Brain pericyte (primary cell): ENCODE measurements at regions not wholly inside any gene's neighbourhood (a gene's known extent, or its start where the extent isn't known, plus 50 kb on each side); places are given as distances from the start of the nearest gene placed in this dataset.

ENCODE experiments used
- DNase-seq: peaks from one replicate; pipeline ENCODE4 v3.0.0-alpha.2; 2012; ENCODE audit warnings: low read depth, low spot score

DNA sequence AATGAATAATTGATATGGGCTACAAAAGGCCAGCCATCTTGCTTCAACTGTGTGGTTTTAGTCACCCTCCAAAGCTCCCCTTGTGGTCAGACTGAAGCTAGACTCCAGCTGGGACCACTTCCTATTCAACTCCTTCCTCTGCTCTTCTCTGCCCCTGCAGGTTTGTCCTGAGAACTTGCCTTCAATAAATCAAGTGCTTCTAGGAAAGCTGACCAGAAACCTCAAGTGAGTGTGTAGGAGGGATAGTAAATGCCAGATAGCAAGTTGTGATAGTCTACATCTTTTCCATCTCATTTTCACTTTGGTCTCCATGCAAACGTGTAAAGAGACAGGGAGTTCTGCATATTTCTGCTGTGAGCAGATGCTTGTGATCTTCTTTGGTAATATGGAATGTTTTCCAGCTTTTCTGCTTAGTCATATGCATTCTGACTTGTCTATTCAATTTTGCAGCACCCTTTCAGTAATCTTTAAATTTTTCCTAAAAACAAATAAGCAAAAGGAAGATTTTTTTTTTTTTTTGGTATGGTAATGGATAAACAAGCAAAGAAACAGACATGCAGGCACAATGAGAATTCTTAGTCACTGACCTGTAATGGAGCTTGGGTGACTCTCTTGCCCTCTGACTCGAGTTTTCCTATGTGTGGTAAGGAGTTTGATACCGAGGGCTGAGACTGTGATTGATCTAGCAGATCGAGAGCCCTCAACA lies 201.3 kb upstream of the BTBD3 start:
- DNase-seq, result peak; percentile 8

DNA sequence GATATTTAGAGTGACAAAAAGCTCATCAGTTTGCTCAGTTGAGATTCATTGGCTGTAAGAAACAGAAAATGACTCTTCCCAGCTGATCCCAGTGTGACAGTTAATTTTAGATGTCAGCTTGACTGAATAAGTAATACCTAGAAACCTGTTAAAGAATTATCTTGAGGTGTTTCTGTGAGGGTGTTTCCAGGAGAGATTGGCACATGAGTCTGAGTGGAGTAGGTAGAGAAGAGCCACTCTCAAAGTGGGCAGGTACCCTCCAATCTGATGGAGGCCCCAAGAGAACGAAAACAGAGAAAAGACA lies 200.8 kb upstream of the BTBD3 start:
- DNase-seq, result no peak

GRCh38 chr20:11717562-11717961 lies 200.1 kb upstream of the BTBD3 start:
- DNase-seq, result no peak

GRCh38 chr20:11718474-11719094 lies 199.1 kb upstream of the BTBD3 start:
- no peak for DNase-seq

GRCh38 chr20:11719153-11719552 lies 198.5 kb upstream of the BTBD3 start:
- no peak for DNase-seq

DNA sequence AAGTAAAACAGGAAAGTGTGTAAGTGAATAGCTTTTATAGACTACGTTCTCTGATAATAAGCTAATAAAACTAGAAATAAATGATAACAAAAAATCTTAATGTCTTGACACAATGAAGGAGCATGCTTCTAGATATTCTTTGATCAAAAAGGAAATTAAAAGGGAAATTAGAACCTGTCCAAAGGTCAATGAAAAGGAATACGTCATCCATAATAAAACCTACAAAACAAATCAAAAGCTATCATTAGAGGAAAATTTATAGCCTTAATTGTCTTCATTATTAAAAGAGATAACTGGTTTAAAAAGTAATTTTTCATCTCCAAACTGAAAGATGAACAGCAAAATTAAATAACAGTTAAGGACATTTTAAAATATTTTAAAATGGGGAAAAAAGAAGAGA lies 196.3 kb upstream of the BTBD3 start:
- DNase-seq, result no peak

GRCh38 chr20:11724097-11724496 lies 193.6 kb upstream of the BTBD3 start:
- no peak for DNase-seq

DNA sequence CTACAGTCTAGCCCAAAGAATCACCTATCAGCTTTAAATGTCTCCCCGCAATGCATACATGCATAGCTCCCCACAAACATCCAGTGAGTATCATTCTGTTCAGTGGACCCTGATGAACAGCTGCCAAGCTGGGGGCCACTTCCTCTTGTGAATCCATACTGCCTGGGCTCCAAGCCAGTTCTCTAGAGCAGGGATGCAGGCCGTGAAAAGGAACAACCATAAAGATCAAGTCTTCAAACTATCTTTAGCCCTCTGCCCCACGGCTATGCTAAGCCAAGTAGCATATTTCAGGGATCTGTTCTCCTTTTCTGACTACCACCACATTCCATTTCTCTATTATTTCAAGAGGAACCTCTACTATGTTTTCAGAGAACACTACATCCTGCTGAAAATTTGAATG lies 191.7 kb upstream of the BTBD3 start:
- no peak for DNase-seq

DNA sequence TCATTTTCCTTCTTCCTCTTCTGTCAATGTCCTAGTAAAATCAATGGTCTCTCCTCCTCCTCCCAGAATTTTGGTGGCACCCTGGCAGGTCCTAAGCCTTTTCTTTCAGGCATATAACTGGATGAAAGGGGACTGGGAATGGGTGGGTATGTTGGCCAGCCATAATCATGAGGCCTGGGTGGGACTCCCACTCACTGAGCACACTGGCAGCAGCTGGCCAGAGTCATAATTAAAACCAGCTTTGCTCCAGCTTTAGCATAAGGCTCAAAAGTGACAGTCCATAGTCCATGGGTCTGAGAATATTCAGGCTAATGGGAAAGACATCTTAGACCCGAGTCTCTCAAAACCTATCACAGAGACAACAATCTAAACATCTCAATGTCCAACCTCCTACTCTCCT lies 190.0 kb upstream of the BTBD3 start:
- DNase-seq, result no peak

DNA sequence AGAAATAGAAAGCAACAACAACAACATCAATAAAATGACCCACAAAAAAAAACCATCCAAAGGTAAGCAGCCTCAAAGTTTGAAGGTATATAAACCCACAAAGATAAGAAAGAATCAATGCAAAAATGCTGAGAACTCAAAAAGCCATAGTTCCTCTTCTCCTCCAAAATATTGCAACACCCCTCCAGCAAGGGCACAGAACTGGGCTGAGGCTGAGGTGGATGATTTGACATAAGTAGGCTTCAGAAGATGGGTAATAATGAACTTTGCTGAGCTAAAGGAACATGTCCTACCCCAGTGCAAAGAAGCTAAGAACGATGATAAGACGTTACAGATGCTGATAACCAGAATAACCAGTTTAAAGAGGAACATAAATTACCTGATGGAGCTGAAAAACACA lies 188.8 kb upstream of the BTBD3 start:
- no peak for DNase-seq

- no peak for DNase-seq
These were observed 187.9 kb upstream of the BTBD3 start for GRCh38 chr20:11729806-11730205.

DNA sequence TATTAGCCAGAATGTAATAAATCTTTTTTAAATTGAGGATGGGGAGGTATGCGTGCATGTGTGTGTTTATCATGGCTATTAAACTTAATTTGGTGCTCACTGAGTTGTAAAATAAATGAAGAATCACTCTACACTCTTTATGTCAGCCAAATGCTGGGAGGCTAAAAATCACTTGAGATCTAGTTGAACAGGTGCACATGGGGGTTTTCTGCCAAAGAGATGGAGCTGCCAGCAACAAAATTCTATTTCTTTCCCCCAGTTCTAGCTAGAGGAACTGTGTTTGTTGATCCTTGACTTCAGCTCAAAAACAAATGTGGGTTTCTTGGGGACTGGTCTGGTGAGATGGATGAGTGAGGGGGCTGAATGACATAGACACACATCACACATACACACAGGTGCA lies 183.3 kb upstream of the BTBD3 start:
- no peak for DNase-seq

GRCh38 chr20:11738852-11739251 lies 178.8 kb upstream of the BTBD3 start:
- DNase-seq, result no peak

DNA sequence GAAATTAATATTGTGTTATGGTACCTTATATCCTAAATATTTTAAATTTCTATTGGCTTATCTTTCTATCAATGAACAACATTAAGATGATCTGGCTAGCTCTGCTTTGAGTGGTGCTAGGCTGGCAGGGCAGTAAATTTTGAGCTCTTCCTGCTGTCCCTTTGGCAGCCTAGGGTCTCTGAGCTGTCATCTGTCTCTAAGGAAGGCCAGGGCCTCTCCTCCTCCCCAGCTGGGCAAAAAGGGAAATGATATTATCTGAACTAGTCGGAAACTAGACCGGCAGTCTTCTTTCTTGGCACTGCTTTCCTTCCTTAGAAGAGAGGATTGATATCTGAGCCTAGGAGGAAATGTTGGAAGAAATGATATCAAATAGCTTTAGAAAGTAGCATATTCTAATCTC lies 176.7 kb upstream of the BTBD3 start:
- DNase-seq, result no peak

DNA sequence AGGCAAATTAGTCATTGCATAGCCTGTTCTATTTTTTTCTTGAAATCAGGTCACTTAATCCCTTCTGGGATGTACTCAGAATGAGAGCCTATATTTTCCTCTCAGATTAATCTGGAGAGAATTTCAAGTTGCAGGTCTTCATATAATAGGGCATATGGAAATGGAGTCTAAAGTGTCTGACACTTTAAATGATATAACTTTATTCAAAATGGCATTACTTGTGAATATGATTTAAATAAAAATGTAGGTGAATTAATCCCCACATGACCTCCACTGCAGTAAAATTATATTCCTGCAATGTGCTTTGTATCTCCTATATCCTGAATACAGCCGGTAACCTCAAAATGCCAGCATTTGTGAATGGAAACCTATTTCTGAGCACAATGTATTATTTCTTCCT lies 172.5 kb upstream of the BTBD3 start:
- DNase-seq, result no peak

GRCh38 chr20:11748436-11748835 lies 169.3 kb upstream of the BTBD3 start:
- no peak for DNase-seq

- no peak for DNase-seq
These were observed 165.4 kb upstream of the BTBD3 start for GRCh38 chr20:11752336-11752735.

- no peak for DNase-seq
These were observed 164.5 kb upstream of the BTBD3 start for GRCh38 chr20:11753155-11753554.

DNA sequence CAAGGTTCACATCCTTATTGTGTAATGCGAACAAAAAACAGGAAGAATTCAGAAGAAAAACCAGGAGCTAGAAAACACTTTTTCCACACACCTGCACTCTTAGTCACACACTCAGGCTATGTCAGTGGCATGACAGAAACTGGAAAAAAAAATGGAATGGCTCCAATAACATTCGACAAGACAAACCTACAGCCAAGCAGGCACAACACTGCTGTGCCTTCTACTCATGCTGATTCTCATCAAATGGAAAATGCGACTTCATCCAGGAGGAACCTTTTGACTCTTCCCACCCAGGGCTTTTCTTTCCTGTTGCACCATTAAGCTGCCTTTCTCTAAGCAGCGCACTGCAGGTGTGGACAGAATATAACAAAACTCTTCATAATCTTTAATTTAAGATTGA lies 163.2 kb upstream of the BTBD3 start:
- DNase-seq, result no peak

- DNase-seq, result no peak
These were observed 162.4 kb upstream of the BTBD3 start for GRCh38 chr20:11755071-11755841.

- DNase-seq, result no peak
These were observed 156.2 kb upstream of the BTBD3 start for GRCh38 chr20:11761497-11761896.

- DNase-seq, result no peak
These were observed 150.7 kb upstream of the BTBD3 start for GRCh38 chr20:11766961-11767360.

- DNase-seq, result no peak
These were observed 147.9 kb upstream of the BTBD3 start for GRCh38 chr20:11769825-11770224.
